GM12878 (cell line): ENCODE measurements at regions not wholly inside any gene's neighbourhood (a gene's known extent, or its start where the extent isn't known, plus 50 kb on each side); places are given as distances from the start of the nearest gene placed in this dataset.

ENCODE experiments used
- CTCF ChIP-seq, 3 experiments: IDR thresholded peaks in 2 of 3; conservative IDR thresholded peaks in 1 of 3; 2 replicates each; pipeline ENCODE4 v1.5.1; 2011; ENCODE audit warnings: low read depth in 3 of 3, low read length in 3 of 3, mild to moderate bottlenecking in 3 of 3, control low read depth in 2 of 3, moderate library complexity in 2 of 3, inconsistent platforms in 1 of 3, mixed read lengths in 1 of 3; ENCODE audit not compliant: control insufficient read depth in 2 of 3, insufficient read depth in 1 of 3; ENCODE audit errors: extremely low read depth in 1 of 3
- FOS ChIP-seq: IDR thresholded peaks from 3 replicates; pipeline ENCODE4 v1.6.1; 2011; ENCODE audit warnings: borderline replicate concordance; ENCODE audit not compliant: insufficient read length; ENCODE audit errors: extremely low read depth
- SMAD1 ChIP-seq: fragments of 450-650 bp; IDR thresholded peaks from 2 replicates; pipeline ENCODE4 v1.6.1; 2018; ENCODE audit warnings: mild to moderate bottlenecking, low read depth; ENCODE audit not compliant: partially characterized antibody

GRCh38 chr14:82113007-82113406 lies 579.4 kb upstream of the SEL1L start:
- TF ChIP-seq CTCF (IDR thresholded peaks at IDR 0.05 in 2 of 3, conservative IDR thresholded peaks at IDR 0.05 in 1 of 3; ENCODE audit: control insufficient read depth in 2 of 3, extremely low read depth in 1 of 3, insufficient read depth in 1 of 3, low read depth in 3 of 3, low read length in 3 of 3): no peak
- no peak for TF ChIP-seq SMAD1
- no peak for TF ChIP-seq FOS
